ENCODE measurements at regions not wholly inside any gene's neighbourhood (a gene's known extent, or its start where the extent isn't known, plus 50 kb on each side); places are given as distances from the start of the nearest gene placed in this dataset.

- TF ChIP-seq CTCF (IDR thresholded peaks at IDR 0.05) (no peak), POLR2A (IDR thresholded peaks at IDR 0.05) (no peak)
Observed at GRCh38 chr5:174300941-174301761, 255.6 kb downstream of the NSG2 start.
